ENCODE measurements at regions not wholly inside any gene's neighbourhood (a gene's known extent, or its start where the extent isn't known, plus 50 kb on each side); places are given as distances from the start of the nearest gene placed in this dataset.
A peak's percentile ranks its signal among the peaks of the same experiment; 100 is the strongest.
"Not testable (repeated sequence)": the region's sequence is repeated elsewhere in the genome, so short reads cannot be mapped to it uniquely, and the experiment has no call there.

- DNase-seq (ENCODE audit: extremely low read depth, low read depth): no peak
These were observed 123.3 kb upstream of the SLC1A4 start for GRCh38 chr2:64865831-64866345.

GRCh38 chr2:64866797-64867196 lies 122.4 kb upstream of the SLC1A4 start:
- no peak for DNase-seq (ENCODE audit: extremely low read depth, low read depth)

GRCh38 chr2:64867253-64867996 lies 121.8 kb upstream of the SLC1A4 start:
- no peak for DNase-seq (ENCODE audit: extremely low read depth, low read depth)

- no peak for DNase-seq (ENCODE audit: extremely low read depth, low read depth)
These were observed 120.1 kb upstream of the SLC1A4 start for GRCh38 chr2:64869126-64869525.

- peak; percentile 63 for DNase-seq (ENCODE audit: extremely low read depth, low read depth)
These were observed 115.7 kb upstream of the SLC1A4 start for GRCh38 chr2:64873472-64873924.

GRCh38 chr2:64874593-64874992 lies 114.6 kb upstream of the SLC1A4 start:
- DNase-seq (ENCODE audit: extremely low read depth, low read depth): no peak

- no peak for DNase-seq (ENCODE audit: extremely low read depth, low read depth)
These were observed 113.8 kb upstream of the SLC1A4 start for GRCh38 chr2:64875368-64875767.

GRCh38 chr2:64876137-64876647 lies 113.0 kb upstream of the SLC1A4 start:
- DNase-seq (ENCODE audit: extremely low read depth, low read depth): peak; percentile 93

- no peak for DNase-seq (ENCODE audit: extremely low read depth, low read depth)
These were observed 109.5 kb upstream of the SLC1A4 start for GRCh38 chr2:64879745-64880144.

- no peak for DNase-seq (ENCODE audit: extremely low read depth, low read depth)
These were observed 108.8 kb upstream of the SLC1A4 start for GRCh38 chr2:64880193-64880951.

- peak; percentile 93 for DNase-seq (ENCODE audit: extremely low read depth, low read depth)
These were observed 108.1 kb upstream of the SLC1A4 start for GRCh38 chr2:64881037-64881492.

GRCh38 chr2:64887565-64887964 lies 101.6 kb upstream of the SLC1A4 start:
- DNase-seq (ENCODE audit: extremely low read depth, low read depth): no peak

- DNase-seq (ENCODE audit: extremely low read depth, low read depth): peak; percentile 73
These were observed 100.4 kb upstream of the SLC1A4 start for GRCh38 chr2:64888591-64889309.

- DNase-seq (ENCODE audit: extremely low read depth, low read depth): no peak
These were observed 99.4 kb upstream of the SLC1A4 start for GRCh38 chr2:64889803-64890202.

GRCh38 chr2:64896572-64896971 lies 92.6 kb upstream of the SLC1A4 start:
- DNase-seq (ENCODE audit: extremely low read depth, low read depth): not testable (repeated sequence)

GRCh38 chr2:64899081-64899865 lies 89.9 kb upstream of the SLC1A4 start:
- DNase-seq (ENCODE audit: extremely low read depth, low read depth): no peak

- DNase-seq (ENCODE audit: extremely low read depth, low read depth): not testable (repeated sequence)
These were observed 89.3 kb upstream of the SLC1A4 start for GRCh38 chr2:64899876-64900275.

- DNase-seq (ENCODE audit: extremely low read depth, low read depth): no peak
These were observed 84.5 kb upstream of the SLC1A4 start for GRCh38 chr2:64904413-64905329.

Data from NCI-H460 (cell line).